HL-60/S4 (cell line): ENCODE measurements at regions not wholly inside any gene's neighbourhood (a gene's known extent, or its start where the extent isn't known, plus 50 kb on each side); places are given as distances from the start of the nearest gene placed in this dataset.

Source experiments
- in situ Hi-C: fragments of 300-500 bp; cut with MboI; formaldehyde crosslinking; loops from 2 replicates; pipeline ENCODE4 v1.14.3; 2022; ENCODE audit warnings: low sequenced_read_pairs

DNA sequence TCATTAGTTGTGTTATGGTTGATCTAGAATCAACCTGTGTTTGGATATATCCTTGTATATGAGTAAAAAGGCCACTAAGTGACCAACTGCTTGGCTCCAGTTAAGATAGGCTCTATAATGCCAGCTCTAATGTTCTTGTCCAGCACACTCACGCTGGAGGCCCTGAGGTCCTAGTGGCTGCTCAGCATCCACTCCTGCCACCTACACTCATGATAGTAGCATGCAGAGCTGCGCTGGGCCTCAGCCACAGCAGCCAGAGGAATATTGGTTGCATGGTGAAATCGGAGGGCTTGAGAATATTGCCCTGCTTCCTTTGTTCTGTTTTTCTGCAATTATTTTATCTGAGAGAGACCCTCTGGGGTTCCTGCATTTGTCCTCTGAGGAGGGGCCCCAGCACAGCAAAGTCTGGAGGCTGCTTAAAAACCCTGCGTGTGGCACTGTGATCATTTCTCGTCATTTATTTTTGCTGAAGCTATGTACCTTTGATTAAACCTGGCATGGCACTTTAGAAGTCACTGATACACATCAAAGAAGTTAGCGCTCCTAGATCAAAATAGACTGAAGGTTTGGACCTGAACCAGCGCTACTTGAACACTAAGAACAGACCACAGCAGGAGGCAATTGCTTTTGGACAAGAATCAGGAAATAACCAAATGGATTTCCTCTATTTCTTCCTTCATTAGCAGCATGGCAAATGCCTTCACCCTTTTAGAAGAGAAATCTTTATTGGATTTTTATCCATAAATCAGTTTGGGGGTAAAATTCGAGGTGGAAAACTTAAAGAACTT is 398.4 kb upstream of the ID4 start:
- in situ Hi-C loops: no loop called here

GRCh38 chr6:19440531-19440930 is 396.6 kb upstream of the ID4 start:
- in situ Hi-C loops: no loop called here

DNA sequence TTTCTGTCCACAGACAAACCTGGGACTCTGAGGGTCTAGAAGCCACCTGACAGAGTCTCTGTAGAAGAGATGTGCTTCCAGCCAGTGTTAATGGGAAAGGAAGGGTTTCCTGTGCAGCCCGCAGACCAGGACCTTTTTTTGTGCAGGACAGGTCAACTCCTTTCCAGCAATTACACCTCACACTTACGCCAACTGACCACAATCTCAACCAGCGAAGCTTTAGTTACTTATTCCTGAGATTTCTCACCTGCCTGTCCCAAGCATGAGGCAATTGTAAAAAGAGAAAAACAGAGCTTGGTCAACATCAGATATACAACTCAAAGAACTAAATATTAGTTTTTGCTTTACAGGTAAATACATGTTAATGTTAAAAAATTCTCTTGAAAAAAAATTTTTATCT is 393.8 kb upstream of the ID4 start:
- in situ Hi-C loops: no loop called here

- in situ Hi-C loops: no loop called here
These were observed 393.1 kb upstream of the ID4 start for GRCh38 chr6:19444041-19444440.

GRCh38 chr6:19444481-19444880 is 392.7 kb upstream of the ID4 start:
- in situ Hi-C loops: no loop called here

GRCh38 chr6:19446570-19446969 is 390.6 kb upstream of the ID4 start:
- in situ Hi-C loops: no loop called here

GRCh38 chr6:19450651-19451050 is 386.5 kb upstream of the ID4 start:
- in situ Hi-C loops: no loop called here

GRCh38 chr6:19452495-19452894 is 384.7 kb upstream of the ID4 start:
- in situ Hi-C loops: no loop called here

DNA sequence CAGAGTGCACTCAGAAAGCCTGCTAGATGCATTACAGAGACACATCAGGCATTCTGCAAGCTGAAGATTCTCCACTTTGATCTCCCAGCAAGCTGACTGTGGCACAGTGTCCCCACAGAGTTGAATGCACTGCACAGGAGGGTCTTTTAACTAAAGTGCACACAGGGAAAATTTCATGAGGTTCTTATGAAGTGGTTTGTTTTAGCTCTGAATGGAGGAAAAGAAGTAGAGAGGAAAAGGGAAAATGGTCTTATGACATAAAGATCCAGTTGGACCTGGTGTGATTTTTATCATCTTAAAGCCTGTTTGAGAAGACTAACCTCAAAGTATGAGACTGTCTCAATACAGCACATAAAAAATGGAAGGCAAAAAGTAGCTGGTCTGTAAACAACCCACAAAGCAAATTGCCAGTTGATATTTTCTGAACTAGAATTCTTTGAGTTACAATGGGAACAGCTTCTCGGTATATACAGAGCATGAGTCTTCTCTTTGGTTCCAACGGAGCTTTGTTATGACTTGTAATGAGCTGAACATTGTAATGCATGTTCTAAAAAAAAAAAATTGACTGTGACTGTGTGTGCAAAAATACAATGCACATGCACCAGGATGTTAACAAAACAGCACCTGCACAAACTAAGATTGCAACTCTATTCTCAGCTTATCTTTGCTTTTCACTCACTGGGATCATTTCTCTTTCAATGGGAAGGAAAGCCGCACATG is 383.0 kb upstream of the ID4 start:
- in situ Hi-C loops: no loop called here

DNA sequence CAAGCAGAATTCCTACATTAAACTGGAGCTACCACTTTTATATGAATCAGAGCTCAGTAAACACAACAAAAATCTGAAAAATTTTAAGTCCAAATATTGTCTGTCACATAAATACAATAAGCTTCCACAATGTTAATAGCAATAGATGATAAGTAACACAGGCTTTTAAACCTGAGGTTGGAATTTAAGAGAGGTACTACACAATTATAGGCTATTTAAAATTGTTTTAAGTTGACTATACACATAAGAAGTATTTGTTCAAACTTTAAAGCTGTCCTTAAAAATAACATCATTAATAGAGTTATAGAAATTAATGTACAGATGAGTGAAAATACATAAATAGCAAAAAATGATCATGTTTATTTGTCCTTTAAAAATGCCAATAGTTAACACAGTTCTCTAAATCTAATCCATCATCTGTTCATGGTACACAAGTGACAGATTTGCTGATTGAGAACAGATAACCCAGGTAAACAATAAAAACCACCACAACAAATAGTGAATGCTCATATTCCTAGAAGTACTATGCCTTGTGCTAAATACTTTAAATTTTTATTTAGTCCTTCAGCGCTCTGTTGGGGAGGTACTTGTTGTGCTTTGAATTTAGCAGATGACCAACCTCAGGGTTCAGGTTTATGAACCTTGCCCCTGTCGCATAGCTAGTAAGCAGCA is 382.3 kb upstream of the ID4 start:
- in situ Hi-C loops: no loop called here

- in situ Hi-C loops: no loop called here
These were observed 373.9 kb upstream of the ID4 start for GRCh38 chr6:19463250-19463649.

DNA sequence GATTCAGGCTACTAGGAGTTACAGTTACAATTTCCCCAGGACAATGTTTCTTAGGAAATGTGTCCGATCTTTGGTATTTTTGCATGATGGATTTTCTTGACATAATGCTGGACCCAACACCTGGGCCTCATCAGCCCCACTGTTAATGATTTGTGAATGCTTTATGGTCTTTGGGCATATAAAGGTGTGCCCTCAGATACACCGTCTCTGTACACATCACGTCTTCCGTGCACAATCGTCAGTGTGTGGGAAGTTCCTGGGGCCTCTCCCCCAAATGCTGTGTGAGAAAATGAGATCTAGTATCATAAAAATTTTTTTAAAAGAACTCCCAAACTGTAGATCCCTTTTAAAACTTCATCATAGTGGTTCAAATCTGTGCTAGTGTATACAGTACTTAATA is 373.2 kb upstream of the ID4 start:
- in situ Hi-C loops: no loop called here

DNA sequence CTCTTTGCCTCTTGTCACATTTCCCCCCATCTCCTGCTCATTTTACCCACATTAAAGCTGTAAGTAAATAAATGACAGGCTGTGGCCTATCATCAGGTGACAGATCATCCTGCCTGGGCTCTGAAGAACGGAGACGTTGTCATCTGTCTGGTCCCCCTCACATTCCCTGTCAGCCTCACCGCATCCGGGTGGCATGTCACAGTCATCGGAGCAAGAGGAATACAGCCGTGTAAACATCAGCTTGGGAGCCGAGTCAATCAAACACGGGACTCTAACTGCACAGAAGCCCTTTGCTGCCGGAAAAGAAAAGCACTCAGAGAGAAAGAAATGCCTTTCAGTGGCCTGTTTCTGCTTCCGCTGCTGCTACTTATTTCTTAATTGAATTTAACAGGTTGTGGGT is 371.9 kb upstream of the ID4 start:
- in situ Hi-C loops: no loop called here

- in situ Hi-C loops: no loop called here
These were observed 371.4 kb upstream of the ID4 start for GRCh38 chr6:19465760-19466159.

DNA sequence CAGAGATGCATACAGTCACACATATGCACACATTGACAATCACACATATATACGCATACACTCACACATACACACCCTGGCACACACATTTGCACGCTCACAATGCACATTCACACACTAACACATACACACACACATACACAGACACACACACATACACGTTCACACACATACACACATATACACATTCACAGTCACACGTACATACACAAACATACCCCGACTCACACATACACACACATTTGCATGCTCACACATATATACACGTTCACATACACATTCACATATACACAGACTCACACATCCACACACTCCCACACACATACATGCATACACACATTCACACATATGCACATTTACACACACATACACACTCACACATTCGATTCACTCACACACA is 366.8 kb upstream of the ID4 start:
- in situ Hi-C loops: no loop called here

GRCh38 chr6:19472153-19472552 is 365.0 kb upstream of the ID4 start:
- in situ Hi-C loops: no loop called here

DNA sequence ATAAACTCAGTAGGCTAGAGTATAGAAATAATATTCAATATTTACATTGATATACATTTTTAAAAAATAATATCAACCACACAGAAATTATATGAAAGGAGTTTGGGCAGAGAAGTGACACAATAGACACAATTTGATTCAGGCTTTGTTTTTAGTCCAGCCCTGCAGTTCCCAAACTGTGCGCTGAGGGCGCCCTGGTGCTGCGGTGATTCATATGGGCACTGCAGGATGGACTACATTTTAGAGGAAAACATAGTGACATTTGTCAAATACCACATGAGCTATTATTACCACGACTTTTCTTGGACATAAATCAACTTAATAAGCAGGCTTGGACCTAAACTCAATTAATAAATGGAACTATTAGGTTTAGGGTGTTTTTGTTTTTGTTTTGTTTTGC is 364.3 kb upstream of the ID4 start:
- in situ Hi-C loops: no loop called here

- in situ Hi-C loops: no loop called here
These were observed 359.6 kb upstream of the ID4 start for GRCh38 chr6:19477563-19477962.

GRCh38 chr6:19478273-19478672 is 358.9 kb upstream of the ID4 start:
- in situ Hi-C loops: no loop called here

GRCh38 chr6:19478992-19479391 is 358.2 kb upstream of the ID4 start:
- in situ Hi-C loops: no loop called here

DNA sequence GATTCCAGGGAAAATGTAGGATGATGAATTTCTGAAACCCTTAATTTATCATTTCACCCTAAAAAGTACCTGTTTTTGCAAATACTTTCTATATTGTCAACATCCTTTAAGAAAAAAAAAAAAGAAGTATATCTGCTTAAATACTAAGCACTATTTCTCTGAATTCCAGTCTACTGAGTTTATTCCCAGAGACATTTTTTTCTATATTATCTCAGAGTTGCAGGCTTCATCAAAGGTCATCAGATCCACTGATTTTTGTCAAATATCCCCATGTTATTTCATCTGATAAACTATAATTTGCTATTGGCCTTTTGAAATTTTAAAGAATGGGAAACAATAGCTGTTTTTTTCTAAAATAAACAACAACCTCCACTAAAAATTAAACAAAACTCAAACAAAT is 357.6 kb upstream of the ID4 start:
- in situ Hi-C loops: no loop called here
